Uterus (tissue), 3 donors: ENCODE measurements at regions not wholly inside any gene's neighbourhood (a gene's known extent, or its start where the extent isn't known, plus 50 kb on each side); places are given as distances from the start of the nearest gene placed in this dataset.

ENCODE experiments used
- DNase-seq, 2 donors: peaks; one replicate each; pipeline ENCODE4 v3.0.0-alpha.2; 2019 to 2020
- H3K27ac ChIP-seq, 2 donors: fragments of 200-600 bp; sonication (generic); 1 replicate in 1 of 2; 2 replicates in 1 of 2; pipeline ENCODE4 v1.5.1; 2016 to 2018
- H3K27me3 ChIP-seq, 2 donors: fragments of 200-600 bp; sonication (generic); one replicate each; pipeline ENCODE4 v1.5.1; 2018 to 2019; ENCODE audit warnings: control low read depth in 1 of 2
- H3K36me3 ChIP-seq, 2 donors: fragments of 200-600 bp; sonication (generic); one replicate each; pipeline ENCODE4 v1.5.1; 2019; ENCODE audit warnings: control low read depth in 1 of 2
- H3K4me1 ChIP-seq, 2 donors: fragments of 200-600 bp; sonication (generic); one replicate each; pipeline ENCODE4 v1.5.1; 2018 to 2019; ENCODE audit warnings: control low read depth in 1 of 2
- H3K4me3 ChIP-seq, 2 donors: fragments of 200-600 bp; sonication (generic); 1 replicate in 1 of 2; 2 replicates in 1 of 2; pipeline ENCODE4 v1.5.1; 2018 to 2019; ENCODE audit warnings: mild to moderate bottlenecking in 1 of 2
- H3K9me3 ChIP-seq, 2 donors: fragments of 200-600 bp; sonication (generic); one replicate each; pipeline ENCODE4 v1.5.1; 2019; ENCODE audit warnings: control low read depth in 1 of 2
- POLR2A ChIP-seq, 2 donors: fragments of 450-650 bp; IDR thresholded peaks; one replicate each; pipeline ENCODE4 v1.6.1; 2016; ENCODE audit warnings: antibody characterized with exemption in 2 of 2, mild to moderate bottlenecking in 1 of 2, moderate library complexity in 1 of 2
- intact Hi-C: fragments of 100-400 bp; cut with DNase I; formaldehyde crosslinking; loops from one replicate; pipeline ENCODE4 v1.15.1; 2023; ENCODE audit warnings: low total_unique reads
- TF ChIP-seq, protein P1 (sequence below), 4 experiments: fragments of 200-600 bp in 2 of 4; fragments of 450-650 bp in 2 of 4; sonication (generic) in 2 of 4; IDR thresholded peaks; one replicate each; pipeline ENCODE4 v1.5.1; 2016 to 2019; ENCODE audit warnings: antibody characterized with exemption in 4 of 4, mild to moderate bottlenecking in 2 of 4, moderate library complexity in 1 of 4
- donor health status: DM: yes; HTN: yes; CAD: no.

DNA sequence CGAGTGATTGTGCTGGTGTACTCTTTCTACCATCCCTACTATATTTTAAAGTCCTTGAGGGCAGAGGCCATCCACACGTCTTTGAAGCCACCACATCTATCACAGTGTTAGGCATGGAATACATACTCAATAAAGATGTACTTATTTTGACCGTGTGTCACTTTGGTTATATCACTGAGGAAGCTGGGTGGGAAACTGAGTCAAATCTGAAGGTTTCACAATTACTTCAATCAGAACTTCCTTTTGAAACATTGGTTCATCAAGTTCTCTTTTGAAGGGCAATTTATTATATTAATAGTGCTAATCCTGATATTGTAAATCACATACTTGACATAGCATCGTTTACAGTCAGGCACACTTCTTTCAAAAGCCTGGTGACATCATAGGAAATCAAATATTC, 53.3 kb upstream of the ATP1B1 start:
- H3K36me3 ChIP-seq = no peaks in the 10 kb centered on the region
- intact Hi-C loops = no loop called here
- TF ChIP-seq, protein P1, sequence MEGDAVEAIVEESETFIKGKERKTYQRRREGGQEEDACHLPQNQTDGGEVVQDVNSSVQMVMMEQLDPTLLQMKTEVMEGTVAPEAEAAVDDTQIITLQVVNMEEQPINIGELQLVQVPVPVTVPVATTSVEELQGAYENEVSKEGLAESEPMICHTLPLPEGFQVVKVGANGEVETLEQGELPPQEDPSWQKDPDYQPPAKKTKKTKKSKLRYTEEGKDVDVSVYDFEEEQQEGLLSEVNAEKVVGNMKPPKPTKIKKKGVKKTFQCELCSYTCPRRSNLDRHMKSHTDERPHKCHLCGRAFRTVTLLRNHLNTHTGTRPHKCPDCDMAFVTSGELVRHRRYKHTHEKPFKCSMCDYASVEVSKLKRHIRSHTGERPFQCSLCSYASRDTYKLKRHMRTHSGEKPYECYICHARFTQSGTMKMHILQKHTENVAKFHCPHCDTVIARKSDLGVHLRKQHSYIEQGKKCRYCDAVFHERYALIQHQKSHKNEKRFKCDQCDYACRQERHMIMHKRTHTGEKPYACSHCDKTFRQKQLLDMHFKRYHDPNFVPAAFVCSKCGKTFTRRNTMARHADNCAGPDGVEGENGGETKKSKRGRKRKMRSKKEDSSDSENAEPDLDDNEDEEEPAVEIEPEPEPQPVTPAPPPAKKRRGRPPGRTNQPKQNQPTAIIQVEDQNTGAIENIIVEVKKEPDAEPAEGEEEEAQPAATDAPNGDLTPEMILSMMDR (IDR thresholded peaks at IDR 0.05) = no peak
- no peak for TF ChIP-seq POLR2A (IDR thresholded peaks at IDR 0.05)
- no peaks in the 10 kb centered on the region for H3K9me3 ChIP-seq
- H3K4me1 ChIP-seq = no peaks in the 10 kb centered on the region
- no peak for DNase-seq
- H3K4me3 ChIP-seq = no peak overlapping the region
- no peak overlapping the region for H3K27ac ChIP-seq
- H3K27me3 ChIP-seq = no peaks in the 10 kb centered on the region
